Spleen (tissue), 7 donors: ENCODE measurements at regions not wholly inside any gene's neighbourhood (a gene's known extent, or its start where the extent isn't known, plus 50 kb on each side); places are given as distances from the start of the nearest gene placed in this dataset.

Source experiments
- POLR2A ChIP-seq, 3 donors: fragments of 450-650 bp; IDR thresholded peaks; one replicate each; pipeline ENCODE4 v1.5.1; 2017; ENCODE audit warnings: antibody characterized with exemption in 3 of 3, mild to moderate bottlenecking in 1 of 3
- TF ChIP-seq, protein P1 (sequence below), 11 experiments: fragments of 200-600 bp in 7 of 11; fragments of 450-650 bp in 4 of 11; sonication (generic) in 4 of 11; IDR thresholded peaks in 8 of 11; conservative IDR thresholded peaks in 3 of 11; 1 replicate in 7 of 11; 2 replicates in 4 of 11; pipeline versions ENCODE4 v1.4.0 to v1.8.0; 2016 to 2021; ENCODE audit warnings: antibody characterized with exemption in 11 of 11, inconsistent platforms in 4 of 11, mild to moderate bottlenecking in 1 of 11
- donor health status: DM: no; HTN: no; CAD: no; lungs with moderate emphysema.
- donor health status: DM: no; HTN: no; CAD: no.
- donor health status: DM: no; HTN: no; CAD: no.

DNA sequence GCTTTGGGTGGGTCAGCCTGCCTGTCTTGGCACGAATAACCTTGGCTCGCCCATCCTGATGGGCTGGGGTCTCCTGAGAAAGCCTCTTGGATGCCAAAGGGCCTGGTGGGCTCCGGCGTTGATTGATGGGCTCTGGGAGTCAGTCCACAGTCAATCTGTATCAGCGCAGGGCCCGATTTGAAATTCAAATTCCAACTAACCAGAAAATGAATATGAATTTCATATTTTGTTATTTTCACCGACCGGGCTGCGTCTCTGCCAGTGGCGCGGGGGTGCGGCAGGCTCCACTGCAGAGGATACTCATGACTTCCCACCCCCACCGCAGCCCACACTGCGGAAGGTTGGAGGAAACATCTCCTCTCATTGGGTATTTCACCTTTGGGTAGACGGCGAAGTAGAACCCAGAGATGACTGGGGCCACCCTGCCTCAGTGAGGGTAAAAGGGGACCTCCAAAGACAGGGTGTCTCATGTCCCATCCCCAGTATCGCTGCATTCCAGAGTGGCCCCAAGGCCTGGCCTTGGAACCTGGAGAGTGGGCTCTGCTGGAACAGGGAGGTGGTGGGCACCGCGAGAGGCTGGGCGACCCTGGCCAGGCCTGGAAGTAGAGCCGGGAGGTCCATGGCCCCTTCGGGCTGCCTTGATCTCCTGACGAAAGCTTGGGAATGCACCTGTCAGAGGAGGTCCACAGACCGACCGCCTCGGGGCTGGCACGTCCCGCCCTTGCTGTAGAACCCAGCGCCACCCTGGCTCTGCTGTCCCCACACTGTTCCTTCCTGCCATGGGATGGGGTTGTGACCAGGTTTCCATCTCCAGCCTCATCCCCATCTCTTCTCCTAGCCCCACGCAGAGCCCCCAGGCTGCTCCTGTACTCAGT is 54.8 kb upstream of the SORCS2 start:
- TF ChIP-seq, protein P1, sequence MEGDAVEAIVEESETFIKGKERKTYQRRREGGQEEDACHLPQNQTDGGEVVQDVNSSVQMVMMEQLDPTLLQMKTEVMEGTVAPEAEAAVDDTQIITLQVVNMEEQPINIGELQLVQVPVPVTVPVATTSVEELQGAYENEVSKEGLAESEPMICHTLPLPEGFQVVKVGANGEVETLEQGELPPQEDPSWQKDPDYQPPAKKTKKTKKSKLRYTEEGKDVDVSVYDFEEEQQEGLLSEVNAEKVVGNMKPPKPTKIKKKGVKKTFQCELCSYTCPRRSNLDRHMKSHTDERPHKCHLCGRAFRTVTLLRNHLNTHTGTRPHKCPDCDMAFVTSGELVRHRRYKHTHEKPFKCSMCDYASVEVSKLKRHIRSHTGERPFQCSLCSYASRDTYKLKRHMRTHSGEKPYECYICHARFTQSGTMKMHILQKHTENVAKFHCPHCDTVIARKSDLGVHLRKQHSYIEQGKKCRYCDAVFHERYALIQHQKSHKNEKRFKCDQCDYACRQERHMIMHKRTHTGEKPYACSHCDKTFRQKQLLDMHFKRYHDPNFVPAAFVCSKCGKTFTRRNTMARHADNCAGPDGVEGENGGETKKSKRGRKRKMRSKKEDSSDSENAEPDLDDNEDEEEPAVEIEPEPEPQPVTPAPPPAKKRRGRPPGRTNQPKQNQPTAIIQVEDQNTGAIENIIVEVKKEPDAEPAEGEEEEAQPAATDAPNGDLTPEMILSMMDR (IDR thresholded peaks at IDR 0.05 in 8 of 11, conservative IDR thresholded peaks at IDR 0.05 in 3 of 11): no peak
- no peak for TF ChIP-seq POLR2A (IDR thresholded peaks at IDR 0.05)
